Stimulated activated naive B cell treated with anti-CD40 and anti-IgM and Interleukin-4, amounts not matched to agents 10 μg/mL and 1 μg/mL and 100 μg/mL, for 72 hours (primary cell): ENCODE measurements at regions not wholly inside any gene's neighbourhood (a gene's known extent, or its start where the extent isn't known, plus 50 kb on each side); places are given as distances from the start of the nearest gene placed in this dataset.
"Not testable (repeated sequence)": the region's sequence is repeated elsewhere in the genome, so short reads cannot be mapped to it uniquely, and the experiment has no call there.

Experiments
- ATAC-seq, 2 donors: fragments of 150-1000 bp; cut with Tn5 transposase; replicated peaks; 2 replicates each; pipeline ENCODE4 v1.10.0; 2021; ENCODE audit warnings: moderate library complexity in 1 of 2
- DNase-seq: peaks from one replicate; pipeline ENCODE4 v3.0.0; 2021
- H3K27ac Mint-ChIP-seq: one replicate; pipeline ENCODE4 v1.8.0; 2022; ENCODE audit warnings: mild to moderate bottlenecking, mixed read lengths
- H3K27me3 Mint-ChIP-seq, 2 donors: one replicate each; pipeline ENCODE4 v1.8.0; 2022; ENCODE audit warnings: mixed read lengths in 2 of 2
- H3K36me3 Mint-ChIP-seq, 2 donors: one replicate each; pipeline ENCODE4 v1.8.0; 2022; ENCODE audit warnings: mixed read lengths in 2 of 2, mild to moderate bottlenecking in 1 of 2
- H3K4me1 Mint-ChIP-seq, 2 donors: one replicate each; pipeline ENCODE4 v1.8.0; 2022; ENCODE audit warnings: mixed read lengths in 2 of 2, mild to moderate bottlenecking in 1 of 2
- H3K4me3 Mint-ChIP-seq, 2 donors: one replicate each; pipeline ENCODE4 v1.8.0; 2022; ENCODE audit warnings: mild to moderate bottlenecking in 2 of 2, mixed read lengths in 2 of 2, moderate library complexity in 1 of 2
- H3K9me3 Mint-ChIP-seq, 2 donors: one replicate each; pipeline ENCODE4 v1.8.0; 2022; ENCODE audit warnings: mixed read lengths in 2 of 2, mild to moderate bottlenecking in 1 of 2

- not testable (repeated sequence) for H3K27ac Mint-ChIP-seq, H3K4me1 Mint-ChIP-seq, H3K4me3 Mint-ChIP-seq, ATAC-seq, DNase-seq, H3K9me3 Mint-ChIP-seq, H3K27me3 Mint-ChIP-seq, H3K36me3 Mint-ChIP-seq
Observed at GRCh38 chrX:67361267-67361666, 182.6 kb upstream of the AR start.

- ATAC-seq (no peak), DNase-seq (no peak)
- Mint-ChIP-seq H3K36me3 (no peaks in the 10 kb centered on the region), H3K27ac (no peak overlapping the region), H3K27me3 (no peaks in the 10 kb centered on the region), H3K4me3 (no peak overlapping the region), H3K4me1 (no peaks in the 10 kb centered on the region), H3K9me3 (peaks cover 0 to 9% of the 10 kb centered on the region in 2 donors)
Observed at GRCh38 chrX:67384403-67384802, 159.4 kb upstream of the AR start.

- no peaks in the 10 kb centered on the region for H3K27me3 Mint-ChIP-seq
- DNase-seq (no peak), ATAC-seq (no peak)
- H3K4me1 Mint-ChIP-seq = no peaks in the 10 kb centered on the region
- peaks cover 0 to 3% of the 10 kb centered on the region in 2 donors for H3K9me3 Mint-ChIP-seq
- H3K36me3 Mint-ChIP-seq = no peaks in the 10 kb centered on the region
- no peak overlapping the region for H3K27ac Mint-ChIP-seq
- no peak overlapping the region for H3K4me3 Mint-ChIP-seq
Observed at GRCh38 chrX:67408423-67409079, 135.3 kb upstream of the AR start.

GRCh38 chrX:67415937-67416336 is 127.9 kb upstream of the AR start:
- no peak overlapping the region for H3K4me3 Mint-ChIP-seq
- ATAC-seq (no peak), DNase-seq (no peak)
- H3K27me3 Mint-ChIP-seq = no peaks in the 10 kb centered on the region
- no peaks in the 10 kb centered on the region for H3K36me3 Mint-ChIP-seq
- H3K27ac Mint-ChIP-seq = no peak overlapping the region
- H3K4me1 Mint-ChIP-seq = no peaks in the 10 kb centered on the region
- peaks cover 7 to 11% of the 10 kb centered on the region in 2 donors for H3K9me3 Mint-ChIP-seq

GRCh38 chrX:67426946-67427345 is 116.9 kb upstream of the AR start:
- H3K4me3 Mint-ChIP-seq = no peak overlapping the region
- ATAC-seq = no peak
- no peaks in the 10 kb centered on the region for H3K27me3 Mint-ChIP-seq
- H3K9me3 Mint-ChIP-seq = peaks cover 5 to 16% of the 10 kb centered on the region in 2 donors
- no peaks in the 10 kb centered on the region for H3K4me1 Mint-ChIP-seq
- no peaks in the 10 kb centered on the region for H3K36me3 Mint-ChIP-seq
- no peak for DNase-seq
- no peak overlapping the region for H3K27ac Mint-ChIP-seq

GRCh38 chrX:67435536-67435935 is 108.3 kb upstream of the AR start:
- H3K27me3 Mint-ChIP-seq = no peaks in the 10 kb centered on the region
- ATAC-seq = no peak
- no peak overlapping the region for H3K4me3 Mint-ChIP-seq
- no peak overlapping the region for H3K27ac Mint-ChIP-seq
- H3K4me1 Mint-ChIP-seq = no peaks in the 10 kb centered on the region
- peaks cover 4 to 5% of the 10 kb centered on the region in 2 donors for H3K9me3 Mint-ChIP-seq
- no peak for DNase-seq
- no peaks in the 10 kb centered on the region for H3K36me3 Mint-ChIP-seq

GRCh38 chrX:67436867-67437266 is 107.0 kb upstream of the AR start:
- DNase-seq = no peak
- Mint-ChIP-seq H3K27ac (no peak overlapping the region), H3K4me3 (no peak overlapping the region), H3K4me1 (no peaks in the 10 kb centered on the region), H3K36me3 (no peaks in the 10 kb centered on the region), H3K27me3 (no peaks in the 10 kb centered on the region), H3K9me3 (peaks cover 4 to 5% of the 10 kb centered on the region in 2 donors)
- ATAC-seq = no peak

GRCh38 chrX:67437821-67438220 is 106.0 kb upstream of the AR start:
- Mint-ChIP-seq H3K4me1 (no peaks in the 10 kb centered on the region), H3K36me3 (no peaks in the 10 kb centered on the region), H3K9me3 (peaks cover 4 to 5% of the 10 kb centered on the region in 2 donors), H3K27me3 (no peaks in the 10 kb centered on the region), H3K4me3 (no peak overlapping the region), H3K27ac (no peak overlapping the region)
- ATAC-seq = no peak
- DNase-seq = no peak

GRCh38 chrX:67475259-67475658 is 68.6 kb upstream of the AR start:
- not testable (repeated sequence) for H3K36me3 Mint-ChIP-seq, H3K4me1 Mint-ChIP-seq, ATAC-seq, H3K27ac Mint-ChIP-seq, H3K27me3 Mint-ChIP-seq, H3K9me3 Mint-ChIP-seq, H3K4me3 Mint-ChIP-seq, DNase-seq

GRCh38 chrX:67480789-67481188 is 63.0 kb upstream of the AR start:
- ATAC-seq (no peak), DNase-seq (no peak)
- peaks cover 0 to 2% of the 10 kb centered on the region in 2 donors for H3K9me3 Mint-ChIP-seq
- H3K4me3 Mint-ChIP-seq = no peak overlapping the region
- no peaks in the 10 kb centered on the region for H3K27me3 Mint-ChIP-seq
- no peaks in the 10 kb centered on the region for H3K36me3 Mint-ChIP-seq
- no peak overlapping the region for H3K27ac Mint-ChIP-seq
- H3K4me1 Mint-ChIP-seq = no peaks in the 10 kb centered on the region
